Aorta (tissue), 5 donors: ENCODE measurements at regions not wholly inside any gene's neighbourhood (a gene's known extent, or its start where the extent isn't known, plus 50 kb on each side); places are given as distances from the start of the nearest gene placed in this dataset.

Source experiments
- ATAC-seq: fragments of 200-7000 bp; cut with Tn5 transposase; one replicate; pipeline ENCODE4 v1.9.1; 2022; ENCODE audit warnings: moderate library complexity; ENCODE audit not compliant: low FRiP score
- DNase-seq, 2 donors: peaks; one replicate each; pipeline ENCODE4 v3.0.0-alpha.2; 2020
- H3K27ac ChIP-seq, 2 donors: one replicate each; pipeline ENCODE4 v1.5.1; 2013; ENCODE audit warnings: low read length in 2 of 2, mild to moderate bottlenecking in 2 of 2, moderate library complexity in 2 of 2, control low read depth in 1 of 2, inconsistent platforms in 1 of 2, low read depth in 1 of 2
- H3K27me3 ChIP-seq, 2 donors: one replicate each; pipeline ENCODE4 v1.6.1; 2013; ENCODE audit warnings: control low read depth in 1 of 2, low read length in 1 of 2, mild to moderate bottlenecking in 1 of 2, moderate library complexity in 1 of 2; ENCODE audit not compliant: insufficient read depth in 2 of 2, control insufficient read depth in 1 of 2
- H3K36me3 ChIP-seq, 2 donors: one replicate each; pipeline ENCODE4 v1.6.1; 2013; ENCODE audit warnings: control low read depth in 1 of 2, low read length in 1 of 2, mild to moderate bottlenecking in 1 of 2; ENCODE audit not compliant: insufficient read depth in 2 of 2, control insufficient read depth in 1 of 2
- H3K4me1 ChIP-seq, 2 donors: one replicate each; pipeline ENCODE4 v1.6.1; 2013; ENCODE audit warnings: low read length in 2 of 2, control low read depth in 1 of 2, mild to moderate bottlenecking in 1 of 2, moderate library complexity in 1 of 2; ENCODE audit not compliant: insufficient read depth in 2 of 2, control insufficient read depth in 1 of 2
- H3K4me3 ChIP-seq, 2 donors: one replicate each; pipeline ENCODE4 v1.5.1; 2013; ENCODE audit warnings: low read length in 2 of 2, control low read depth in 1 of 2, mild to moderate bottlenecking in 1 of 2
- H3K9me3 ChIP-seq: one replicate; pipeline ENCODE4 v1.6.1; 2013; ENCODE audit warnings: mild to moderate bottlenecking, low read length; ENCODE audit not compliant: control insufficient read depth
- WGBS, 2 donors: extraction: QIAGEN DNeasy Blood & Tissue Kit; methylation state at CpG; one replicate each; pipeline ENCODE4 v1.1.7; 2013; 5-methylcytosine and 5-hydroxymethylcytosine counted together
- intact Hi-C, 2 donors: fragments of 100-400 bp; cut with DNase I; formaldehyde crosslinking; loops; one replicate each; pipeline versions ENCODE4 v1.14.2 to v1.15.0; 2022
- donor health status: healthy with polysubstance abuse.
- donor health status: Bipolar disorder and iron deficiency.
- donor health status: DM: no; HTN: no; CAD: no.
- donor health status: DM: no; HTN: no; CAD: no.
- donor health status: DM: yes; HTN: yes; CAD: no.

- Histone ChIP-seq H3K27ac (no peak overlapping the region), H3K9me3 (no peaks in the 10 kb centered on the region), H3K4me1 (no peaks in the 10 kb centered on the region), H3K4me3 (no peak overlapping the region), H3K27me3 (no peaks in the 10 kb centered on the region), H3K36me3 (no peaks in the 10 kb centered on the region)
- no peak for ATAC-seq
- intact Hi-C loops: no loop called here
- DNase-seq: peak; percentile 26 to 61
- WGBS, 2 donors: 89 to 90% methylated on average over 13 of the region's 13 CpGs
Observed at GRCh38 chr1:2945821-2946231, 75.4 kb upstream of the ACTRT2 start.

- 91 to 93% methylated on average over 16 of the region's 16 CpGs for WGBS, 2 donors
- H3K36me3 ChIP-seq: no peaks in the 10 kb centered on the region
- no peaks in the 10 kb centered on the region for H3K27me3 ChIP-seq
- H3K4me1 ChIP-seq: no peaks in the 10 kb centered on the region
- no peak overlapping the region for H3K27ac ChIP-seq
- no peak overlapping the region for H3K4me3 ChIP-seq
- ATAC-seq (no peak), DNase-seq (peak; percentile 16 to 47)
- H3K9me3 ChIP-seq: no peaks in the 10 kb centered on the region
- intact Hi-C loops: no loop called here
Observed at GRCh38 chr1:2946291-2946690, 75.0 kb upstream of the ACTRT2 start.

GRCh38 chr1:2946999-2947690, 74.1 kb upstream of the ACTRT2 start:
- WGBS, 2 donors: 66 to 73% methylated on average over 21 of the region's 21 CpGs

GRCh38 chr1:2948001-2948750, 73.1 kb upstream of the ACTRT2 start:
- Histone ChIP-seq H3K27me3 (no peaks in the 10 kb centered on the region), H3K4me1 (no peaks in the 10 kb centered on the region), H3K36me3 (no peaks in the 10 kb centered on the region), H3K9me3 (no peaks in the 10 kb centered on the region), H3K4me3 (no peak overlapping the region), H3K27ac (no peak overlapping the region)
- intact Hi-C loops: no loop called here
- DNase-seq (peak; percentile 16 to 63), ATAC-seq (no peak)
- 94 to 95% methylated on average over 20 of the region's 20 CpGs for WGBS, 2 donors

More at GRCh38 chr1:2946999-2947690, 74.1 kb upstream of the ACTRT2 start:
- H3K36me3 ChIP-seq: no peaks in the 10 kb centered on the region
- no peak overlapping the region for H3K4me3 ChIP-seq
- DNase-seq: peak in 1 of 2 donors; percentile 62
- no peaks in the 10 kb centered on the region for H3K27me3 ChIP-seq
- H3K27ac ChIP-seq: no peak overlapping the region
- intact Hi-C loops: no loop called here
- ATAC-seq: no peak
- H3K4me1 ChIP-seq: no peaks in the 10 kb centered on the region
- no peaks in the 10 kb centered on the region for H3K9me3 ChIP-seq

GRCh38 chr1:2948751-2949680, 72.3 kb upstream of the ACTRT2 start:
- no peak overlapping the region for H3K4me3 ChIP-seq
- H3K9me3 ChIP-seq: no peaks in the 10 kb centered on the region
- intact Hi-C loops: no loop called here
- ATAC-seq (no peak), DNase-seq (peak; percentile 33 to 70)
- WGBS, 2 donors: 68 to 78% methylated on average over 24 to 28 of the region's 31 CpGs
- no peaks in the 10 kb centered on the region for H3K36me3 ChIP-seq
- H3K4me1 ChIP-seq: no peaks in the 10 kb centered on the region
- H3K27ac ChIP-seq: no peak overlapping the region
- no peaks in the 10 kb centered on the region for H3K27me3 ChIP-seq

GRCh38 chr1:2949966-2950925, 71.0 kb upstream of the ACTRT2 start:
- Histone ChIP-seq H3K4me3 (no peak overlapping the region), H3K4me1 (no peaks in the 10 kb centered on the region), H3K27ac (peak overlapping the region in 1 of 2 donors; percentile 7), H3K27me3 (no peaks in the 10 kb centered on the region), H3K36me3 (no peaks in the 10 kb centered on the region), H3K9me3 (no peaks in the 10 kb centered on the region)
- ATAC-seq (peak; percentile 17), DNase-seq (peak; percentile 56 to 81)
- 31 to 32% methylated on average over 27 to 29 of the region's 29 CpGs for WGBS, 2 donors
- intact Hi-C loops: no loop called here

GRCh38 chr1:2950926-2951305, 70.4 kb upstream of the ACTRT2 start:
- H3K9me3 ChIP-seq: no peaks in the 10 kb centered on the region
- WGBS, 2 donors: 11 to 18% methylated on average over 5 of the region's 5 CpGs
- no peaks in the 10 kb centered on the region for H3K27me3 ChIP-seq
- no peaks in the 10 kb centered on the region for H3K4me1 ChIP-seq
- intact Hi-C loops: no loop called here
- peak; percentile 21 to 66 for DNase-seq
- no peaks in the 10 kb centered on the region for H3K36me3 ChIP-seq
- ATAC-seq: no peak
- no peak overlapping the region for H3K4me3 ChIP-seq
- no peak overlapping the region for H3K27ac ChIP-seq

- no peaks in the 10 kb centered on the region for H3K36me3 ChIP-seq
- no peaks in the 10 kb centered on the region for H3K4me1 ChIP-seq
- H3K27ac ChIP-seq: no peak overlapping the region
- peak; percentile 25 to 66 for DNase-seq
- H3K27me3 ChIP-seq: no peaks in the 10 kb centered on the region
- no peak for ATAC-seq
- no peak overlapping the region for H3K4me3 ChIP-seq
- intact Hi-C loops: no loop called here
- no peaks in the 10 kb centered on the region for H3K9me3 ChIP-seq
- 16 to 19% methylated on average over 14 of the region's 14 CpGs for WGBS, 2 donors
Observed at GRCh38 chr1:2951856-2952255, 69.4 kb upstream of the ACTRT2 start.
